ENCODE measurements at regions not wholly inside any gene's neighbourhood (a gene's known extent, or its start where the extent isn't known, plus 50 kb on each side); places are given as distances from the start of the nearest gene placed in this dataset.

- TF ChIP-seq CTCF (conservative IDR thresholded peaks at IDR 0.05; ENCODE audit: low read length) = no peak
- TF ChIP-seq EZH2phosphoT487 (IDR thresholded peaks at IDR 0.05; ENCODE audit: borderline replicate concordance) = no peak
Observed at GRCh38 chr2:228675646-228676045, 494.2 kb upstream of the SPHKAP start.

All from Loucy (cell line).